ENCODE measurements at regions not wholly inside any gene's neighbourhood (a gene's known extent, or its start where the extent isn't known, plus 50 kb on each side); places are given as distances from the start of the nearest gene placed in this dataset.

DNA sequence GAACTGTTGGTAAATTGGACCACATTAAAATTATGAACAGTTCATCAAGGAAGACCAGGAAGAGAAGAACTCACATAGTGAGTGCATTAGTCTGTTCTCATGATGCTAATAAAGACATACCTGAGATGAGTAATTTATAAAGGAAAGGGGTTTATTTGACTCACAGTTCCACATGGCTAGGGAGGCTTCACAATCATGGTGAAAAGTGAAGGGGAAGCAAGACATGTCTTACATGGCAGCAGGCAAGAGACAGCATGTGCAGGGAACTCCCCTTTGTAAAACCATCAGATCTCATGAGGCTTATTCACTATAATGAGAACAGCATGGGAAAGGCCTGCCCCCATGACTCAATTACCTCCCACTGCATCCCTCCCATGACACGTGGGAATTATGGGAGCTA lies 135.9 kb upstream of the MAN2A1 start:
- TF ChIP-seq, protein P1, sequence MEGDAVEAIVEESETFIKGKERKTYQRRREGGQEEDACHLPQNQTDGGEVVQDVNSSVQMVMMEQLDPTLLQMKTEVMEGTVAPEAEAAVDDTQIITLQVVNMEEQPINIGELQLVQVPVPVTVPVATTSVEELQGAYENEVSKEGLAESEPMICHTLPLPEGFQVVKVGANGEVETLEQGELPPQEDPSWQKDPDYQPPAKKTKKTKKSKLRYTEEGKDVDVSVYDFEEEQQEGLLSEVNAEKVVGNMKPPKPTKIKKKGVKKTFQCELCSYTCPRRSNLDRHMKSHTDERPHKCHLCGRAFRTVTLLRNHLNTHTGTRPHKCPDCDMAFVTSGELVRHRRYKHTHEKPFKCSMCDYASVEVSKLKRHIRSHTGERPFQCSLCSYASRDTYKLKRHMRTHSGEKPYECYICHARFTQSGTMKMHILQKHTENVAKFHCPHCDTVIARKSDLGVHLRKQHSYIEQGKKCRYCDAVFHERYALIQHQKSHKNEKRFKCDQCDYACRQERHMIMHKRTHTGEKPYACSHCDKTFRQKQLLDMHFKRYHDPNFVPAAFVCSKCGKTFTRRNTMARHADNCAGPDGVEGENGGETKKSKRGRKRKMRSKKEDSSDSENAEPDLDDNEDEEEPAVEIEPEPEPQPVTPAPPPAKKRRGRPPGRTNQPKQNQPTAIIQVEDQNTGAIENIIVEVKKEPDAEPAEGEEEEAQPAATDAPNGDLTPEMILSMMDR (IDR thresholded peaks at IDR 0.05; ENCODE audit: insufficient read depth, low read length) = no peak
- TF ChIP-seq, protein P2, sequence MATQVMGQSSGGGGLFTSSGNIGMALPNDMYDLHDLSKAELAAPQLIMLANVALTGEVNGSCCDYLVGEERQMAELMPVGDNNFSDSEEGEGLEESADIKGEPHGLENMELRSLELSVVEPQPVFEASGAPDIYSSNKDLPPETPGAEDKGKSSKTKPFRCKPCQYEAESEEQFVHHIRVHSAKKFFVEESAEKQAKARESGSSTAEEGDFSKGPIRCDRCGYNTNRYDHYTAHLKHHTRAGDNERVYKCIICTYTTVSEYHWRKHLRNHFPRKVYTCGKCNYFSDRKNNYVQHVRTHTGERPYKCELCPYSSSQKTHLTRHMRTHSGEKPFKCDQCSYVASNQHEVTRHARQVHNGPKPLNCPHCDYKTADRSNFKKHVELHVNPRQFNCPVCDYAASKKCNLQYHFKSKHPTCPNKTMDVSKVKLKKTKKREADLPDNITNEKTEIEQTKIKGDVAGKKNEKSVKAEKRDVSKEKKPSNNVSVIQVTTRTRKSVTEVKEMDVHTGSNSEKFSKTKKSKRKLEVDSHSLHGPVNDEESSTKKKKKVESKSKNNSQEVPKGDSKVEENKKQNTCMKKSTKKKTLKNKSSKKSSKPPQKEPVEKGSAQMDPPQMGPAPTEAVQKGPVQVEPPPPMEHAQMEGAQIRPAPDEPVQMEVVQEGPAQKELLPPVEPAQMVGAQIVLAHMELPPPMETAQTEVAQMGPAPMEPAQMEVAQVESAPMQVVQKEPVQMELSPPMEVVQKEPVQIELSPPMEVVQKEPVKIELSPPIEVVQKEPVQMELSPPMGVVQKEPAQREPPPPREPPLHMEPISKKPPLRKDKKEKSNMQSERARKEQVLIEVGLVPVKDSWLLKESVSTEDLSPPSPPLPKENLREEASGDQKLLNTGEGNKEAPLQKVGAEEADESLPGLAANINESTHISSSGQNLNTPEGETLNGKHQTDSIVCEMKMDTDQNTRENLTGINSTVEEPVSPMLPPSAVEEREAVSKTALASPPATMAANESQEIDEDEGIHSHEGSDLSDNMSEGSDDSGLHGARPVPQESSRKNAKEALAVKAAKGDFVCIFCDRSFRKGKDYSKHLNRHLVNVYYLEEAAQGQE (IDR thresholded peaks at IDR 0.05; ENCODE audit: insufficient replicate concordance, low read depth) = no peak
- no peak for TF ChIP-seq POLR2AphosphoS5 (IDR thresholded peaks at IDR 0.05; ENCODE audit: low read depth)

Measured in HL-60 (cell line).